SJSA1 (cell line): ENCODE measurements at regions not wholly inside any gene's neighbourhood (a gene's known extent, or its start where the extent isn't known, plus 50 kb on each side); places are given as distances from the start of the nearest gene placed in this dataset.
A peak's percentile ranks its signal among the peaks of the same experiment; 100 is the strongest.

ENCODE experiments used
- DNase-seq, 2 experiments: peaks; one replicate each; pipeline ENCODE4 v3.0.0-alpha.2; 2015 to 2020; ENCODE audit warnings: low spot score in 2 of 2, low read depth in 1 of 2
- H3K27ac ChIP-seq: fragments of 250-450 bp; sonication (Bioruptor Pico); 2 replicates; pipeline ENCODE4 v1.5.1; 2020; ENCODE audit warnings: mild to moderate bottlenecking, moderate library complexity
- H3K27me3 ChIP-seq: fragments of 250-450 bp; sonication (Bioruptor Pico); replicated peaks from 2 replicates; pipeline ENCODE4 v1.5.1; 2020; ENCODE audit warnings: mild to moderate bottlenecking, moderate library complexity
- H3K36me3 ChIP-seq: fragments of 250-450 bp; sonication (Bioruptor Pico); 2 replicates; pipeline ENCODE4 v1.5.1; 2020; ENCODE audit warnings: mild to moderate bottlenecking
- H3K4me1 ChIP-seq: fragments of 250-450 bp; sonication (Bioruptor Pico); replicated peaks from 2 replicates; pipeline ENCODE4 v1.6.1; 2021; ENCODE audit warnings: mild to moderate bottlenecking
- H3K4me3 ChIP-seq: fragments of 250-450 bp; sonication (Bioruptor Pico); 2 replicates; pipeline ENCODE4 v1.5.1; 2020; ENCODE audit warnings: mild to moderate bottlenecking
- H3K9me3 ChIP-seq: fragments of 250-450 bp; sonication (Bioruptor Pico); replicated peaks from 2 replicates; pipeline ENCODE4 v1.5.1; 2020; ENCODE audit warnings: mild to moderate bottlenecking

GRCh38 chr5:103452666-103453065 is 109.9 kb downstream of the NUDT12 start:
- Histone ChIP-seq H3K27me3 (no peaks in the 10 kb centered on the region), H3K36me3 (no peaks in the 10 kb centered on the region), H3K9me3 (no peaks in the 10 kb centered on the region), H3K27ac (peak overlapping the region; percentile 85), H3K4me3 (no peak overlapping the region), H3K4me1 (peaks cover 36% of the 10 kb centered on the region)
- peak; percentile 51 to 57 for DNase-seq

DNA sequence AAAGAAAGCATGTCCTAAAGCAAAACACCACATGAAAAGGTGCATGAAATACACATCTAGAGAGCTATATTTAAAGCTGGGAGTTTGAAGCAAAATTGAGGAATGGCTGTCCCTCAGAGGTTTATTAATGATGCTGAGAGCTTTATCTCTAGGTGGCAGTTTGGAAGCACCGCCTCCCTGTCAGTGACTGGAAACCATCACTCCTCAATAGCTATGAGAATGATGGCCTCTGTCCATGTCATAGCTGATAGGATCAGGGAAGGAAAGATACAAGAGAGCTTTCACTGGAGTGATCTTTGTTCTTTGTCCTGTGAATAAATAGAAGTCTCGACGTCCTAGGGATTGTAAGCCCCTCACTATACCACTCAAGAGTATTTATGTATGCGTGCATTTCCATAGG is 110.5 kb downstream of the NUDT12 start:
- Histone ChIP-seq H3K4me3 (no peak overlapping the region), H3K27ac (peak overlapping the region; percentile 85), H3K27me3 (no peaks in the 10 kb centered on the region), H3K9me3 (no peaks in the 10 kb centered on the region), H3K36me3 (no peaks in the 10 kb centered on the region), H3K4me1 (peaks cover 36% of the 10 kb centered on the region)
- DNase-seq = no peak

GRCh38 chr5:103451261-103451660 is 111.3 kb downstream of the NUDT12 start:
- peaks cover 36% of the 10 kb centered on the region for H3K4me1 ChIP-seq
- no peak for DNase-seq
- no peak overlapping the region for H3K4me3 ChIP-seq
- H3K27me3 ChIP-seq = no peaks in the 10 kb centered on the region
- no peaks in the 10 kb centered on the region for H3K9me3 ChIP-seq
- no peaks in the 10 kb centered on the region for H3K36me3 ChIP-seq
- peak overlapping the region; percentile 85 for H3K27ac ChIP-seq

DNA sequence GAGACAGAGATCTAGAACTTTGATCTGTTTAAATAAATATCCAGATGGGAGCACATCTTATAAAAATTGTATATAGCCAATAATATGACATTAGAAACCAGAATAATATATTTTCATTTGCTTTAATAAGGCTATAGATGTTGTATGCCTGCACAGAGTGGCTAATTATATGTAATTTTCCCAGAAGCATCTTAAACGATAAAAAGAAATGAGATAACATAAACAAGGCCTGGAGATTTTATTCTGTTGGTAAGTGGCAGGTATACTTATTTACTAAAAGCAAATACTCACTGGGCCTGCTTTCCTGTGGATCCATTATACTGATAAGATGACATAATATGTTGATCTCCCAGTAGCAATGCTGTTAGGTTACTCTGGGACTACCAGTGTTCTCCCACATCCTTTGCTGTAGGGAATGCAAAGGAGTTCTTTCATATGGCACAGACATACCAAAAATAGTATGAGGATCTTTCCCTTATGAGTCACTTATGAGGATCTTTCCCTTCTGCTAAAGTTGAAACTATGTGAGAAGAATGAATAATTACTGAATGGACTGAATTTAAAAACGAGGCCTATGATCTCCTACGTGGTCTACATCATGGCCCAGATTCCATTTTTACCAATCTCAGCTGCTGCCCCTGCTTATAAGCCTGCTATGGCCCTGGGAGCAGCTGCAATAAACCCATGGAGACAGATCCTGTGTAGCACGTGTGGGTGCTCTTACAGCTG is 112.1 kb downstream of the NUDT12 start:
- DNase-seq = peak in 1 of 2 experiments; percentile 72
- no peaks in the 10 kb centered on the region for H3K9me3 ChIP-seq
- no peaks in the 10 kb centered on the region for H3K27me3 ChIP-seq
- peaks cover 36% of the 10 kb centered on the region for H3K4me1 ChIP-seq
- no peaks in the 10 kb centered on the region for H3K36me3 ChIP-seq
- no peak overlapping the region for H3K4me3 ChIP-seq
- peak overlapping the region; percentile 85 for H3K27ac ChIP-seq

DNA sequence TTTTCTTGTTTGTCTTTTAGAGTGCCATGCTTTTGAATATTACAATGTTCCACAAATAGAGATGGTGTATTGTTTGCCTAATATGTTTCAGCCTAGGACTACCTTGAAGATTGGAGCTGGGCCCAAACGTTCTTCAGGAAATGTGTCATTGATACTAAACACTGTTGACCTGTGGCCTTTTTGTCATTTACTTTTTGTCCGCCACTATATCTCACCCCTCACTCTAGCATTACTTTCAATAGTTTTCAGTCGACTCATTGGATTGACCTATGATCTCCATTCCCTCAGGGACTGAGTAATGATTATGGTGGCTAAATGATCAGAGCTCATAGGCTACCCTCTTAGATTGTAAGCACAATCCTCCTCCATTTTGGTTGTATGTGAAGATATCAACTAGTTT is 115.8 kb downstream of the NUDT12 start:
- H3K27me3 ChIP-seq = no peaks in the 10 kb centered on the region
- H3K36me3 ChIP-seq = no peaks in the 10 kb centered on the region
- H3K4me3 ChIP-seq = no peak overlapping the region
- no peaks in the 10 kb centered on the region for H3K9me3 ChIP-seq
- DNase-seq = no peak
- no peak overlapping the region for H3K27ac ChIP-seq
- peaks cover 20% of the 10 kb centered on the region for H3K4me1 ChIP-seq

GRCh38 chr5:103445426-103446035 is 117.1 kb downstream of the NUDT12 start:
- no peak for DNase-seq
- Histone ChIP-seq H3K36me3 (no peaks in the 10 kb centered on the region), H3K9me3 (no peaks in the 10 kb centered on the region), H3K27me3 (no peaks in the 10 kb centered on the region), H3K27ac (no peak overlapping the region), H3K4me3 (no peak overlapping the region), H3K4me1 (peaks cover 7% of the 10 kb centered on the region)

DNA sequence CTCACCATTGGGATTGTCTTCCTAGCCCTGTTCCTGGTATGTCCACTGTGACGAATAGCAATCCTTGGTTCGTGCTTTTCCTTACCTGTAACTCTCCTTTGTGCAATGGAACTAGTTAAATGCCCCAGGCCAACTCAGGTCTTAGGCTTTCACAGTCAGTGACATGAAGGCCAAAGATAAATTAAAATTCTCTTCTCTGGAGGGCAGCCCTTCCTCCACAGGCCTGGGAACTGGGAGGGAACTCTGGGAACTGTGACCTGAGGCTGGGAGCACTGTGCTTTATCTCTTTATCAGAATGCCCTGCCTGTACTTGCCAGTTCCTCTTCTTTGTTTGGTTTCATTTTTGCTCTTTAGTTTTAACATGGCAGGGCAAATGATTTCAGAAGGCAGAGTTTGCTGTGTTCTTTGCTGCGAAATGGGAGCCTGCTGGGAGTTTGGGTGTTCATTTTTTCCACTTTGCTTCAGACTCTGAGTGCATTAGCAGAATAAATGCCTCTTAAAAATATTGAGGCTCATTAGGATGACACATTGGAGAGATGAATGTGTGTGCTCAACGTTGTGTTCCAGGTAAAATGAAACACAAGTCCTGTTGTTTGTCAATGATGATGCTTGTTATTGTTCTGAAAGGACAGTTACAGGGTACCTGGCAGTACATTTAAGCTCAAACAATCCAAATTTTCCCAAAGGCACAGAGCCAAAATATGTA is 118.1 kb downstream of the NUDT12 start:
- Histone ChIP-seq H3K4me3 (no peak overlapping the region), H3K36me3 (no peaks in the 10 kb centered on the region), H3K9me3 (no peaks in the 10 kb centered on the region), H3K4me1 (no peaks in the 10 kb centered on the region), H3K27me3 (no peaks in the 10 kb centered on the region), H3K27ac (no peak overlapping the region)
- DNase-seq = no peak

- H3K9me3 ChIP-seq = no peaks in the 10 kb centered on the region
- no peaks in the 10 kb centered on the region for H3K4me1 ChIP-seq
- no peak overlapping the region for H3K27ac ChIP-seq
- no peaks in the 10 kb centered on the region for H3K36me3 ChIP-seq
- no peaks in the 10 kb centered on the region for H3K27me3 ChIP-seq
- no peak for DNase-seq
- H3K4me3 ChIP-seq = no peak overlapping the region
These were observed 119.8 kb downstream of the NUDT12 start for GRCh38 chr5:103442750-103443149.

GRCh38 chr5:103441523-103441922 is 121.1 kb downstream of the NUDT12 start:
- no peaks in the 10 kb centered on the region for H3K9me3 ChIP-seq
- DNase-seq = no peak
- H3K36me3 ChIP-seq = no peaks in the 10 kb centered on the region
- H3K4me3 ChIP-seq = no peak overlapping the region
- H3K27ac ChIP-seq = no peak overlapping the region
- H3K27me3 ChIP-seq = no peaks in the 10 kb centered on the region
- H3K4me1 ChIP-seq = no peaks in the 10 kb centered on the region

DNA sequence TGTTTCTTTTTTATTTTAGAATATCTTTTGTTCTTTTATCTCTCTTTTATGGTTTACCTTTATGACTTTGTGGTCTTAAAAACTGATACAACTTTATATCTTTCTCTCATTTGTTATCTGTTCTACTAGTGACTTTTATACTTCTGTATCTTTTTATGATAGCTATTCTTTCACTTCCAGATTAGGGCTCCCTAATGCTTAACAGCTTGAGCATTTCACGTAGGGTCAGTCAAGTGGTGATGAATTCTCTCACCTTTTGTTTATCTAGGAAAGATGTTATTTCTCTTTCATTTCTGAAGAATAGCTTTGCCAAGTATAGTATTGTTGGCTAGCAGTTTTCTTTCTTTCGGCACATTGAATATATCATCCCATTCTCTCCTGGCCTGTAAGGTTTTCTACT is 123.6 kb downstream of the NUDT12 start:
- Histone ChIP-seq H3K4me3 (no peak overlapping the region), H3K36me3 (no peaks in the 10 kb centered on the region), H3K27me3 (no peaks in the 10 kb centered on the region), H3K9me3 (no peaks in the 10 kb centered on the region), H3K4me1 (no peaks in the 10 kb centered on the region), H3K27ac (no peak overlapping the region)
- DNase-seq = no peak

DNA sequence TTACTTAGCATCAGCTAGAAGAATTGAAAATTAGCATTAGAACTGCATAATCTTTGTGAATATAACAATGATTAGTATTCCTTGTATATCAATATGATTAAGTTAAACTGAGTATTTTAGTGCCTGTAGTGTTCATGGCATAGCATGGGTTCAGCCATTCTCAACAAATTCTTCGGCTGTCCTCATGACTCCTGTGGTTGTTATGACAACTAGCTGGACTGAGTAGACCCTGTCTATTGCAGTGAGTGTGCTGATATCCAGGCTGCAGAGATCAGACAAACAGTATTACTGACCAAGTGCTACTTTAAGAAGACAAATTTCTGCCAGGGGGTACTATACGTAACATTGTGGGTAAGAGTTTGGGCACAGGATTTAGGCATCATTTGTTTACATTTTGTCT is 125.9 kb downstream of the NUDT12 start:
- no peak overlapping the region for H3K27ac ChIP-seq
- DNase-seq = no peak
- no peaks in the 10 kb centered on the region for H3K36me3 ChIP-seq
- H3K4me3 ChIP-seq = no peak overlapping the region
- H3K4me1 ChIP-seq = peaks cover 7% of the 10 kb centered on the region; the same call in 1 of the 2 replicates
- H3K27me3 ChIP-seq = no peaks in the 10 kb centered on the region
- H3K9me3 ChIP-seq = no peaks in the 10 kb centered on the region

- DNase-seq = no peak
- Histone ChIP-seq H3K4me1 (peaks cover 7% of the 10 kb centered on the region; the same call in 1 of the 2 replicates), H3K9me3 (no peaks in the 10 kb centered on the region), H3K27ac (no peak overlapping the region), H3K27me3 (no peaks in the 10 kb centered on the region), H3K36me3 (no peaks in the 10 kb centered on the region), H3K4me3 (no peak overlapping the region)
These were observed 126.5 kb downstream of the NUDT12 start for GRCh38 chr5:103436112-103436511.

DNA sequence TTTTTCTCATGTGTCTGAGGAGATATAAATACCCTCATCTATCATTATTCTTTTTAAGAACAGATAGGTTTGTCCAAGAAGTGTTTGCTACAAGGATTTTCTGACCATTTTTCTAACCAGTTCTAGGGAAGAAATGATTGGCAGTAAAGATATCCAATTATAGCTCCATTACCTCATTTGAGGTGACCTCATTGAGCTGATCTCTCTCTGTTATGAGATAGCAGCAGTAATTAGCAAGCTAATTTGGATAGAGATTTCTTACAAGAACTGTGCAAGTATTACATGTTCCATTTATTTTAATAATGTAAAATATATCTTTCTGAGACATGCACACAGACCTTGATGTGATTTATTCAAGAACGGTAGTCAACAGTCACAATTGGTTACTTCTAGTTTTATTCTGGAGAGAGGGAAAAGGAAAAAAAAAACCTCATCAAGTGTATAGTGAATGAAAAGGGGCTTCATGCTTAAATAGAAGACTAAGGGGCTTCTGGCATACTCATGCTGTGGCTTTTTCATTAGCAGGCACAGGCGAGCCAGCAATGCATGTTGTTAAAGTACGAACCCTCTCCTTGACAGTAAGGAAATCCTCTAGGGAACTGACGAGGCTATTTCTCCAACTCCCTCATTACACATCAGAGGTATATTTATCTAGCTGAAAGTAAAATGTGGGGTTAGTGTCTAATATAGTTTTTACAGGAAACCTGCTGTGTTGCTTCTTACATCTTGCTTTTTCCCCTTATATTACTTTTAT is 127.3 kb downstream of the NUDT12 start:
- no peaks in the 10 kb centered on the region for H3K9me3 ChIP-seq
- H3K4me3 ChIP-seq = no peak overlapping the region
- no peaks in the 10 kb centered on the region for H3K27me3 ChIP-seq
- H3K27ac ChIP-seq = no peak overlapping the region
- DNase-seq = no peak
- peaks cover 7% of the 10 kb centered on the region; the same call in 1 of the 2 replicates for H3K4me1 ChIP-seq
- no peaks in the 10 kb centered on the region for H3K36me3 ChIP-seq
